Astrocyte (in vitro differentiated cells and primary cell): ENCODE measurements at regions not wholly inside any gene's neighbourhood (a gene's known extent, or its start where the extent isn't known, plus 50 kb on each side); places are given as distances from the start of the nearest gene placed in this dataset.

Experiments
- DNase-seq: peaks from one replicate; pipeline ENCODE4 v3.0.0-alpha.2; 2010; ENCODE audit warnings: low read depth
- FAIRE-seq: peaks from 2 replicates; lab custom pipeline; 2011; peaks lifted over from hg19 to GRCh38; lab: Jason Lieb, UNC
- H2AFZ ChIP-seq: 2 replicates; pipeline ENCODE4 v1.6.0; 2012; ENCODE audit warnings: low read depth, low read length, inconsistent platforms
- H3K27ac ChIP-seq: 2 replicates; pipeline ENCODE4 v1.5.1; 2011; ENCODE audit warnings: low read depth, low read length, inconsistent platforms
- H3K27me3 ChIP-seq: 2 replicates; pipeline ENCODE4 v1.6.0; 2011; ENCODE audit warnings: low read length, inconsistent platforms; ENCODE audit not compliant: insufficient read depth
- H3K36me3 ChIP-seq: 2 replicates; pipeline ENCODE4 v1.5.1; 2011; ENCODE audit warnings: low read length, inconsistent platforms; ENCODE audit not compliant: insufficient read depth
- H3K4me1 ChIP-seq: 2 replicates; pipeline ENCODE4 v1.5.1; 2011; ENCODE audit warnings: low read length, inconsistent platforms; ENCODE audit not compliant: insufficient read depth
- H3K4me2 ChIP-seq: 2 replicates; pipeline ENCODE4 v1.6.0; 2012; ENCODE audit warnings: low read length, inconsistent platforms
- H3K4me3 ChIP-seq: 2 replicates; pipeline ENCODE4 v1.5.1; 2011; ENCODE audit warnings: low read depth, mild to moderate bottlenecking, low read length, inconsistent platforms; ENCODE audit not compliant: insufficient read depth
- H3K79me2 ChIP-seq: 2 replicates; pipeline ENCODE4 v1.6.0; 2012; ENCODE audit warnings: mild to moderate bottlenecking, low read length, inconsistent platforms; ENCODE audit not compliant: insufficient read depth
- H3K9ac ChIP-seq: 2 replicates; pipeline ENCODE4 v1.6.0; 2012; ENCODE audit warnings: mild to moderate bottlenecking, low read length, inconsistent platforms
- H3K9me3 ChIP-seq: 2 replicates; pipeline ENCODE4 v1.5.1; 2012; ENCODE audit warnings: low read depth, mild to moderate bottlenecking, low read length, inconsistent platforms; ENCODE audit not compliant: insufficient read depth
- H4K20me1 ChIP-seq: 2 replicates; pipeline ENCODE4 v1.6.0; 2012; ENCODE audit warnings: low read length, inconsistent platforms; ENCODE audit not compliant: insufficient read depth
- H3K27ac Mint-ChIP-seq: one replicate; pipeline ENCODE4 v1.8.0; 2021; ENCODE audit warnings: mild to moderate bottlenecking, mixed read lengths; ENCODE audit not compliant: unreplicated experiment
- H3K27me3 Mint-ChIP-seq: one replicate; pipeline ENCODE4 v1.8.0; 2021; ENCODE audit warnings: low read depth, mixed read lengths; ENCODE audit not compliant: unreplicated experiment
- H3K36me3 Mint-ChIP-seq: one replicate; pipeline ENCODE4 v1.8.0; 2021; ENCODE audit warnings: low read depth, mixed read lengths; ENCODE audit not compliant: unreplicated experiment
- H3K4me1 Mint-ChIP-seq: one replicate; pipeline ENCODE4 v1.8.0; 2021; ENCODE audit warnings: low read depth, mixed read lengths; ENCODE audit not compliant: unreplicated experiment
- H3K4me3 Mint-ChIP-seq: one replicate; pipeline ENCODE4 v1.8.0; 2021; ENCODE audit warnings: mild to moderate bottlenecking, moderate library complexity, mixed read lengths; ENCODE audit not compliant: unreplicated experiment
- H3K9me3 Mint-ChIP-seq: one replicate; pipeline ENCODE4 v1.8.0; 2021; ENCODE audit warnings: mild to moderate bottlenecking, mixed read lengths; ENCODE audit not compliant: unreplicated experiment
- EZH2 ChIP-seq: IDR thresholded peaks from 2 replicates; pipeline ENCODE4 v1.6.1; 2012; ENCODE audit warnings: mild to moderate bottlenecking, low read length, inconsistent platforms; ENCODE audit not compliant: insufficient read depth
- TF ChIP-seq, protein P1 (sequence below): IDR thresholded peaks from 2 replicates; pipeline ENCODE4 v1.5.1; 2011; ENCODE audit warnings: low read depth, mild to moderate bottlenecking, inconsistent platforms, low read length, moderate library complexity; ENCODE audit not compliant: insufficient read depth

DNA sequence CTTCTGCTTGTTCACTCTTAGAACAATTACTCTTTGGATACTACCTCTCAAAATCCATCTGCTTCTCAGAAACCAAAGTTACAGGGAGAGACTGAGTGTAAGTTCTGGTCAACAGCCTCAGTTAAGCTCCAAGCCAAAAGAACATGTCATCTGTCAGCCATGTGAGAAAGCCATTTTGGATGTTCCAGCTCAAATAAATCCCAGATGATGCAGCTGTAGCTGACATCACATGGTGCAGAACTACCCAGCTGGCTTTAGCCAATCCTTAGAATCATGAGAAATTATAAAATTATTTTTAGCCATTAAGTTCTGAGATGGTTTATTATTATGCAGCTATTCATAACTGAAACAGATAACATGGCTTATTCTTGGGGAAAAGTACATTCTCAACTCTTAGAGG is 696.0 kb downstream of the ZNF385D start:
- H3K36me3 Mint-ChIP-seq: no peaks in the 10 kb centered on the region
- no peak for FAIRE-seq
- H3K9me3 Mint-ChIP-seq: no peaks in the 10 kb centered on the region

DNA sequence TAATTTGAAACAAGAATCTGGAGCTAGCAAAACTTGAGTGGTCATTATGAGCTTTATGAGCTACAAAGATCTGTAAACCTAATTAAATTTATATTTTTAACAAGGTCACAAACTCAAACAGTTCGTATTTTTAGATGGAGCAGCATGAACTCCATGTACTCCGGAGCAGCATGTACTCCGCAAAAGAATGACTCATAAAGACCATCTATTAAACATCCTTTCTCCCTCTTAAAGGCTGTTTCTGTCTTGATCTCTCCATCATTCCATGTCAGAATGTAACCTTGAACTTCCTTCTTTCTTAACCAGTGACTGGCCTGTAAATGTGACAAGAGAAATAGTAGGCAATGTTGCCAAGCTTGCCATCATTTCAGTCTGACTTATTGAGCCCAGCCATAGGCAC is 696.9 kb downstream of the ZNF385D start:
- H3K27me3 Mint-ChIP-seq: no peaks in the 10 kb centered on the region
- no peak overlapping the region for H3K4me3 ChIP-seq
- H3K79me2 ChIP-seq: no peaks in the 10 kb centered on the region
- H3K27ac ChIP-seq: no peak overlapping the region
- no peaks in the 10 kb centered on the region for H3K9me3 ChIP-seq
- no peak overlapping the region for H3K27ac Mint-ChIP-seq
- TF ChIP-seq EZH2: no peak
- TF ChIP-seq, protein P1, sequence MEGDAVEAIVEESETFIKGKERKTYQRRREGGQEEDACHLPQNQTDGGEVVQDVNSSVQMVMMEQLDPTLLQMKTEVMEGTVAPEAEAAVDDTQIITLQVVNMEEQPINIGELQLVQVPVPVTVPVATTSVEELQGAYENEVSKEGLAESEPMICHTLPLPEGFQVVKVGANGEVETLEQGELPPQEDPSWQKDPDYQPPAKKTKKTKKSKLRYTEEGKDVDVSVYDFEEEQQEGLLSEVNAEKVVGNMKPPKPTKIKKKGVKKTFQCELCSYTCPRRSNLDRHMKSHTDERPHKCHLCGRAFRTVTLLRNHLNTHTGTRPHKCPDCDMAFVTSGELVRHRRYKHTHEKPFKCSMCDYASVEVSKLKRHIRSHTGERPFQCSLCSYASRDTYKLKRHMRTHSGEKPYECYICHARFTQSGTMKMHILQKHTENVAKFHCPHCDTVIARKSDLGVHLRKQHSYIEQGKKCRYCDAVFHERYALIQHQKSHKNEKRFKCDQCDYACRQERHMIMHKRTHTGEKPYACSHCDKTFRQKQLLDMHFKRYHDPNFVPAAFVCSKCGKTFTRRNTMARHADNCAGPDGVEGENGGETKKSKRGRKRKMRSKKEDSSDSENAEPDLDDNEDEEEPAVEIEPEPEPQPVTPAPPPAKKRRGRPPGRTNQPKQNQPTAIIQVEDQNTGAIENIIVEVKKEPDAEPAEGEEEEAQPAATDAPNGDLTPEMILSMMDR: no peak
- H3K36me3 ChIP-seq: no peaks in the 10 kb centered on the region
- H3K36me3 Mint-ChIP-seq: no peaks in the 10 kb centered on the region
- H3K27me3 ChIP-seq: no peaks in the 10 kb centered on the region
- H3K9me3 Mint-ChIP-seq: no peaks in the 10 kb centered on the region
- no peaks in the 10 kb centered on the region for H4K20me1 ChIP-seq
- DNase-seq: no peak
- H3K9ac ChIP-seq: no peak overlapping the region
- H3K4me2 ChIP-seq: no peak overlapping the region
- no peak overlapping the region for H3K4me3 Mint-ChIP-seq
- H2AFZ ChIP-seq: no peak overlapping the region
- H3K4me1 ChIP-seq: no peaks in the 10 kb centered on the region
- FAIRE-seq: no peak
- no peaks in the 10 kb centered on the region for H3K4me1 Mint-ChIP-seq

More for the DNA sequence above, 696.0 kb downstream of the ZNF385D start:
- TF ChIP-seq, protein P1: no peak
- DNase-seq: no peak
- Mint-ChIP-seq H3K4me1 (no peaks in the 10 kb centered on the region), H3K27ac (no peak overlapping the region), H3K4me3 (no peak overlapping the region), H3K27me3 (no peaks in the 10 kb centered on the region)
- no peaks in the 10 kb centered on the region for H3K27me3 ChIP-seq
- no peaks in the 10 kb centered on the region for H3K36me3 ChIP-seq
- no peaks in the 10 kb centered on the region for H3K4me1 ChIP-seq
- H3K4me2 ChIP-seq: no peak overlapping the region
- H2AFZ ChIP-seq: no peak overlapping the region
- H3K4me3 ChIP-seq: no peak overlapping the region
- no peak overlapping the region for H3K27ac ChIP-seq
- H3K9me3 ChIP-seq: no peaks in the 10 kb centered on the region
- no peaks in the 10 kb centered on the region for H4K20me1 ChIP-seq
- H3K9ac ChIP-seq: no peak overlapping the region
- H3K79me2 ChIP-seq: no peaks in the 10 kb centered on the region

DNA sequence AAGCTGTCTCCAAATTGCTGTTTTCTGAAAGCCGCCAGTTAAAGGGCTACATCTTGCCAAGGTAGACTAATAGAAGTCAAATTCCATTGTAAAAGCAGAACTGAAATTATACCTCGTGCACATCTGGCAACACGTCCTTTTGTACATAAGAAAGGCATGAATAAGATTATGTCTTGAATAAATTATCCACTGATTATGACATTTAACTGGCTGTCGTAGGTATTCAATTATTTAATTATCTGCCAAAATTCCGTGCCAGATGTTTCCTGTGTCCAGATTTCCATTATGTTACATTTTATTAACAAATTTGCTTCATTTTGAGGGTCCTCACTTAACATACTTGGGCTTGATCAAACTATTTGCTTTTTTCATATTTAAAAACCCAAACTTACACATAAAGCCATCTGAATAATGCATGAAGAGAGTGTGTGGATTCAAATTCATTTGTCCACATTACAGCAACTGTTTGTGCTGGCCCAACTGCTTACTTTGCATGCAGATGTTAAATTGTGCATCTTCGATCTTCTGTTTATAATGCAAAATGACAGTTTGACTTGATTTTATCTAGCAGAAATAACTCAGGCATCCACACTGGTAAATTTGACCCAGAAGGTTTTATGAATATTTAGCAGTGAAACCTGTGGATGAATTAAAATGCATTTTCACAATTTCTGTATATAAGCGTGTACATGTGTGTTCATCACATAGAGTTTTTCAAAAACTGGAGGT is 701.5 kb downstream of the ZNF385D start:
- H3K27ac ChIP-seq: no peak overlapping the region
- FAIRE-seq (no peak), DNase-seq (no peak)
- no peaks in the 10 kb centered on the region for H3K27me3 ChIP-seq
- no peak overlapping the region for H3K9ac ChIP-seq
- no peaks in the 10 kb centered on the region for H3K9me3 Mint-ChIP-seq
- H3K4me1 ChIP-seq: no peaks in the 10 kb centered on the region
- H3K79me2 ChIP-seq: no peaks in the 10 kb centered on the region
- no peaks in the 10 kb centered on the region for H3K36me3 Mint-ChIP-seq
- H3K4me2 ChIP-seq: no peak overlapping the region
- H3K4me3 Mint-ChIP-seq: no peak overlapping the region
- no peak overlapping the region for H3K27ac Mint-ChIP-seq
- no peaks in the 10 kb centered on the region for H4K20me1 ChIP-seq
- no peaks in the 10 kb centered on the region for H3K9me3 ChIP-seq
- H3K36me3 ChIP-seq: no peaks in the 10 kb centered on the region
- H3K27me3 Mint-ChIP-seq: no peaks in the 10 kb centered on the region
- H2AFZ ChIP-seq: no peak overlapping the region
- TF ChIP-seq EZH2: no peak
- TF ChIP-seq, protein P1: no peak
- no peaks in the 10 kb centered on the region for H3K4me1 Mint-ChIP-seq
- H3K4me3 ChIP-seq: no peak overlapping the region
